Upper lobe of right lung (tissue), 1 donor: ENCODE measurements at regions not wholly inside any gene's neighbourhood (a gene's known extent, or its start where the extent isn't known, plus 50 kb on each side); places are given as distances from the start of the nearest gene placed in this dataset.

Experiments
- ATAC-seq: fragments of 200-7000 bp; cut with Tn5 transposase; one replicate; pipeline ENCODE4 v1.9.1; 2020; ENCODE audit warnings: mild to moderate bottlenecking, moderate library complexity
- DNase-seq: peaks from one replicate; pipeline ENCODE4 v3.0.0-alpha.2; 2020
- H3K27ac ChIP-seq: fragments of 200-600 bp; one replicate; pipeline ENCODE4 v1.8.0; 2022
- H3K27me3 ChIP-seq: fragments of 200-600 bp; one replicate; pipeline ENCODE4 v1.8.0; 2022; ENCODE audit warnings: mild to moderate bottlenecking
- H3K36me3 ChIP-seq: fragments of 200-600 bp; one replicate; pipeline ENCODE4 v1.8.0; 2022
- H3K4me1 ChIP-seq: fragments of 200-600 bp; one replicate; pipeline ENCODE4 v1.8.0; 2022
- H3K4me3 ChIP-seq: fragments of 200-600 bp; one replicate; pipeline ENCODE4 v1.8.0; 2022; ENCODE audit warnings: mild to moderate bottlenecking
- H3K9me3 ChIP-seq: fragments of 200-600 bp; one replicate; pipeline ENCODE4 v1.8.0; 2022
- CTCF ChIP-seq: fragments of 200-600 bp; IDR thresholded peaks from one replicate; pipeline ENCODE4 v1.8.0; 2022; ENCODE audit warnings: antibody characterized with exemption
- intact Hi-C: fragments of 100-400 bp; cut with DNase I; formaldehyde crosslinking; loops from one replicate; pipeline ENCODE4 v1.11.0; 2022
- donor health status: DM: no; HTN: yes; CAD: no; lungs with severe emphysema.

- no peak overlapping the region for H3K4me3 ChIP-seq
- peaks cover 26% of the 10 kb centered on the region for H3K4me1 ChIP-seq
- H3K27me3 ChIP-seq, result no peaks in the 10 kb centered on the region
- TF ChIP-seq CTCF, result no peak
- intact Hi-C loops, result loop anchor here (5.0 kb wide), 2 partner anchors 278 to 533 kb away; partner anchors contain the start of gene ZFP36L2
- no peak overlapping the region for H3K27ac ChIP-seq
- DNase-seq (no peak), ATAC-seq (no peak)
- H3K9me3 ChIP-seq, result no peaks in the 10 kb centered on the region
- no peaks in the 10 kb centered on the region for H3K36me3 ChIP-seq
Observed at GRCh38 chr2:42949125-42949524, 156.7 kb upstream of the HAAO start.

GRCh38 chr2:42947809-42948600 is 155.6 kb upstream of the HAAO start:
- no peak for ATAC-seq
- no peak overlapping the region for H3K27ac ChIP-seq
- H3K27me3 ChIP-seq, result no peaks in the 10 kb centered on the region
- TF ChIP-seq CTCF, result no peak
- no peak for DNase-seq
- no peaks in the 10 kb centered on the region for H3K9me3 ChIP-seq
- no peaks in the 10 kb centered on the region for H3K36me3 ChIP-seq
- H3K4me3 ChIP-seq, result no peak overlapping the region
- intact Hi-C loops, result loop anchor here (5.0 kb wide), 2 partner anchors 279 to 534 kb away; partner anchors contain the start of gene ZFP36L2
- peaks cover 20% of the 10 kb centered on the region for H3K4me1 ChIP-seq

GRCh38 chr2:42944779-42945415 is 152.5 kb upstream of the HAAO start:
- no peaks in the 10 kb centered on the region for H3K27me3 ChIP-seq
- no peak for TF ChIP-seq CTCF
- intact Hi-C loops, result loop anchor here (5.0 kb wide), 2 partner anchors 282 to 537 kb away; partner anchors contain the start of gene ZFP36L2
- H3K4me3 ChIP-seq, result no peak overlapping the region
- DNase-seq (no peak), ATAC-seq (no peak)
- peaks cover 25% of the 10 kb centered on the region for H3K4me1 ChIP-seq
- no peak overlapping the region for H3K27ac ChIP-seq
- H3K9me3 ChIP-seq, result no peaks in the 10 kb centered on the region
- no peaks in the 10 kb centered on the region for H3K36me3 ChIP-seq

- Histone ChIP-seq H3K4me1 (peaks cover 25% of the 10 kb centered on the region), H3K27me3 (no peaks in the 10 kb centered on the region), H3K9me3 (no peaks in the 10 kb centered on the region), H3K36me3 (no peaks in the 10 kb centered on the region), H3K27ac (peak overlapping the region; percentile 55), H3K4me3 (no peak overlapping the region)
- no peak for TF ChIP-seq CTCF
- no peak for ATAC-seq
- intact Hi-C loops, result no loop called here
- DNase-seq, result no peak
Observed at GRCh38 chr2:42942990-42943493, 150.7 kb upstream of the HAAO start.

- Histone ChIP-seq H3K36me3 (no peaks in the 10 kb centered on the region), H3K27me3 (no peaks in the 10 kb centered on the region), H3K4me3 (no peak overlapping the region), H3K4me1 (peaks cover 25% of the 10 kb centered on the region), H3K9me3 (no peaks in the 10 kb centered on the region), H3K27ac (peak overlapping the region; percentile 55)
- DNase-seq (no peak), ATAC-seq (no peak)
- intact Hi-C loops, result no loop called here
- TF ChIP-seq CTCF, result no peak
Observed at GRCh38 chr2:42942214-42942989, 150.0 kb upstream of the HAAO start.
